GM12878 (cell line): ENCODE measurements at regions not wholly inside any gene's neighbourhood (a gene's known extent, or its start where the extent isn't known, plus 50 kb on each side); places are given as distances from the start of the nearest gene placed in this dataset.

ENCODE experiments used
- ATAC-seq: fragments of 200-7000 bp; cut with Tn5 transposase; 3 replicates; pipeline ENCODE4 v1.9.1; 2020; ENCODE audit warnings: mild to moderate bottlenecking, moderate library complexity
- BruUV-seq: library from RNA; stranded (reverse); fragments of 400-500 nt; replicated peaks from 2 replicates; lab custom pipeline; 2021; lab: Mats Ljungman, UMichigan
- CTCF ChIA-PET: fragments of 300-600 bp; sonication (Branson Sonifier 250); formaldehyde crosslinking; extraction: SDS; loops from one replicate; lab custom pipeline; 2021; ENCODE audit warnings: inconsistent platforms; lab: Yijun Ruan, JAX
- POLR2A ChIA-PET: fragments of 350-600 bp; formaldehyde crosslinking; extraction: SDS; loops from one replicate; lab custom pipeline; 2021; ENCODE audit warnings: inconsistent platforms; lab: Charles Lee
- RAD21 ChIA-PET: fragments of 300-600 bp; sonication (Branson Sonifier 250); formaldehyde crosslinking; loops from one replicate; lab custom pipeline; 2023; ENCODE audit warnings: antibody characterized with exemption; ENCODE audit not compliant: unreplicated experiment; lab: Charles Lee
- SMC1A ChIA-PET: fragments of 300-600 bp; sonication (Branson Sonifier 250); formaldehyde crosslinking; loops from one replicate; lab custom pipeline; 2023; ENCODE audit not compliant: unreplicated experiment, uncharacterized antibody; lab: Charles Lee
- DNase-seq: peaks from one replicate; pipeline ENCODE4 v3.0.0-alpha.2; 2011; ENCODE audit warnings: low read depth, low spot score
- FAIRE-seq: peaks from 3 replicates; lab custom pipeline; 2011; peaks lifted over from hg19 to GRCh38; lab: Jason Lieb, UNC
- H2AFZ ChIP-seq: 2 replicates; pipeline ENCODE4 v1.6.0; 2011; ENCODE audit warnings: low read depth, low read length, control low read depth; ENCODE audit not compliant: control insufficient read depth
- H3K27ac ChIP-seq: 2 replicates; pipeline ENCODE4 v1.5.1; 2011; ENCODE audit warnings: control low read depth; ENCODE audit not compliant: control insufficient read depth, insufficient read depth
- H3K27me3 ChIP-seq, 2 experiments: replicated peaks in 1 of 2; 2 replicates each; pipeline versions ENCODE4 v1.6.0 to v1.6.1; 2011; ENCODE audit warnings: low read length in 1 of 2; ENCODE audit not compliant: control insufficient read depth in 2 of 2, insufficient read depth in 2 of 2
- H3K36me3 ChIP-seq, 2 experiments: 2 replicates each; pipeline ENCODE4 v1.5.1; 2011; ENCODE audit warnings: low read length in 1 of 2; ENCODE audit not compliant: control insufficient read depth in 2 of 2, insufficient read depth in 2 of 2
- H3K4me1 ChIP-seq: 2 replicates; pipeline ENCODE4 v1.6.1; 2011; ENCODE audit warnings: mild to moderate bottlenecking, low read length, moderate library complexity, mixed read lengths; ENCODE audit not compliant: control insufficient read depth, insufficient read depth
- H3K4me2 ChIP-seq: 2 replicates; pipeline ENCODE4 v1.6.0; 2011; ENCODE audit warnings: control low read depth; ENCODE audit not compliant: control insufficient read depth, insufficient read depth
- H3K4me3 ChIP-seq: fragments of 200-600 bp; sonication (generic); 2 replicates; pipeline ENCODE4 v1.5.1; 2016
- H3K79me2 ChIP-seq: 2 replicates; pipeline ENCODE4 v1.6.0; 2011; ENCODE audit warnings: low read length; ENCODE audit not compliant: control insufficient read depth, insufficient read depth
- H3K9ac ChIP-seq: 2 replicates; pipeline ENCODE4 v1.8.0; 2011; ENCODE audit warnings: low read length, control low read depth, mixed read lengths; ENCODE audit not compliant: control insufficient read depth, insufficient read depth
- H3K9me3 ChIP-seq: replicated peaks from 3 replicates; pipeline ENCODE4 v1.5.1; 2011; ENCODE audit warnings: mild to moderate bottlenecking, low read length; ENCODE audit not compliant: control insufficient read depth, insufficient read depth
- H4K20me1 ChIP-seq: 2 replicates; pipeline ENCODE4 v1.6.0; 2011; ENCODE audit not compliant: control insufficient read depth, insufficient read depth
- ATF2 ChIP-seq: IDR thresholded peaks from 2 replicates; pipeline ENCODE4 v1.6.1; 2012; ENCODE audit warnings: low read length, inconsistent platforms
- CHD1 ChIP-seq: IDR thresholded peaks from 2 replicates; pipeline ENCODE4 v1.6.1; 2012; ENCODE audit warnings: low read depth, low read length, improper control_type of control experiment
- DPF2 ChIP-seq: fragments of 450-650 bp; IDR thresholded peaks from 2 replicates; pipeline ENCODE4 v1.6.1; 2017; ENCODE audit warnings: mild to moderate bottlenecking
- KDM1A ChIP-seq: fragments of 200-600 bp; sonication (generic); IDR thresholded peaks from 2 replicates; pipeline ENCODE4 v1.6.1; 2016; ENCODE audit warnings: borderline replicate concordance
- MTA3 ChIP-seq: IDR thresholded peaks from 2 replicates; pipeline ENCODE4 v1.6.1; 2012; ENCODE audit warnings: low read length, inconsistent platforms, borderline replicate concordance
- MYB ChIP-seq: fragments of 150-350 bp; IDR thresholded peaks from 2 replicates; pipeline ENCODE4 v1.6.1; 2014; ENCODE audit warnings: mild to moderate bottlenecking, low read depth, low read length, borderline replicate concordance
- NR2F1 ChIP-seq: fragments of 450-650 bp; conservative IDR thresholded peaks from 2 replicates; pipeline ENCODE4 v1.6.1; 2017; ENCODE audit warnings: mild to moderate bottlenecking
- POLR2AphosphoS5 ChIP-seq: IDR thresholded peaks from 2 replicates; pipeline ENCODE4 v1.6.1; 2011; ENCODE audit warnings: mild to moderate bottlenecking, low read length, inconsistent platforms
- POU2F2 ChIP-seq: IDR thresholded peaks from 3 replicates; pipeline ENCODE4 v1.6.1; 2011; ENCODE audit warnings: low read depth, mild to moderate bottlenecking, low read length, borderline replicate concordance
- RFX5 ChIP-seq: IDR thresholded peaks from 2 replicates; pipeline ENCODE4 v1.6.1; 2011; ENCODE audit warnings: low read depth, low read length, improper control_type of control experiment
- SIN3A ChIP-seq: IDR thresholded peaks from 2 replicates; pipeline ENCODE4 v1.6.1; 2012; ENCODE audit warnings: low read depth, low read length, improper control_type of control experiment
- SKIL ChIP-seq: fragments of 450-650 bp; IDR thresholded peaks from 2 replicates; pipeline ENCODE4 v1.6.1; 2017; ENCODE audit warnings: mild to moderate bottlenecking, low read depth, inconsistent platforms; ENCODE audit not compliant: poor library complexity, severe bottlenecking
- SMARCA5 ChIP-seq: fragments of 450-650 bp; IDR thresholded peaks from 2 replicates; pipeline ENCODE4 v1.6.1; 2017; ENCODE audit warnings: mild to moderate bottlenecking
- STAT3 ChIP-seq: IDR thresholded peaks from 2 replicates; pipeline ENCODE4 v1.6.1; 2011; ENCODE audit warnings: low read depth, low read length, improper control_type of control experiment
- ZBTB11 ChIP-seq: fragments of 450-650 bp; formaldehyde crosslinking; IDR thresholded peaks from 2 replicates; pipeline ENCODE4 v1.5.0; 2022; ENCODE audit warnings: mild to moderate bottlenecking, missing genetic modification characterization
- ZNF217 ChIP-seq: fragments of 450-650 bp; IDR thresholded peaks from 2 replicates; pipeline ENCODE4 v1.6.1; 2017; ENCODE audit warnings: antibody characterized with exemption, mild to moderate bottlenecking
- WGBS: methylation state at CpG from one replicate; pipeline ENCODE4 v1.1.6; 2016; ENCODE audit warnings: low lambda C conversion rate; ENCODE audit not compliant: insufficient replicate concordance, insufficient coverage; ENCODE audit errors: missing lambda C conversion rate; 5-methylcytosine and 5-hydroxymethylcytosine counted together
- in situ Hi-C: fragments of 300-500 bp; cut with MboI; formaldehyde crosslinking; loops from 9 replicates; pipeline ENCODE4 v1.14.3; 2018; ENCODE audit warnings: mixed read lengths
- intact Hi-C: fragments of 100-400 bp; cut with micrococcal nuclease; formaldehyde crosslinking; loops from one replicate; pipeline ENCODE4 v1.14.2; 2022; ENCODE audit not compliant: unreplicated experiment

GRCh38 chr12:53825246-53826081, 73.7 kb upstream of the CISTR start:
- WGBS = 34% methylated on average over 8 of the region's 8 CpGs
- Histone ChIP-seq H3K27ac (no peak overlapping the region), H3K4me3 (no peak overlapping the region), H3K4me2 (no peak overlapping the region), H2AFZ (no peak overlapping the region), H3K9me3 (no peaks in the 10 kb centered on the region), H3K36me3 (no peaks in the 10 kb centered on the region), H3K9ac (no peak overlapping the region), H4K20me1 (no peaks in the 10 kb centered on the region), H3K79me2 (no peaks in the 10 kb centered on the region), H3K4me1 (no peaks in the 10 kb centered on the region), H3K27me3 (peaks cover 0 to 2% of the 10 kb centered on the region in 2 experiments; a peak in 3 of 4 replicates)
- CTCF ChIA-PET = interaction anchor here (0.5 to 1.0 kb wide), 2 partner anchors 41 to 366 kb away, joined by 3 to 5 read pairs; no protein-coding TSS in a partner anchor
- TF ChIP-seq ZNF217 (no peak), ZBTB11 (CRISPR knock-in tag) (no peak), NR2F1 (no peak), RFX5 (no peak), KDM1A (no peak), MYB (no peak), MTA3 (no peak), STAT3 (no peak), SIN3A (no peak), ATF2 (no peak), CHD1 (no peak), SKIL (no peak), POU2F2 (no peak), POLR2AphosphoS5 (no peak), SMARCA5 (no peak), DPF2 (no peak)
- SMC1A ChIA-PET = interaction anchor here (1.5 kb wide), 1 partner anchor 42 kb away, joined by 3 read pairs; no protein-coding TSS in a partner anchor
- POLR2A ChIA-PET = no interaction called here
- FAIRE-seq (no peak), ATAC-seq (no peak), DNase-seq (no peak)
- intact Hi-C loops (no loop called here), in situ Hi-C loops (no loop called here)
- no TSS peak for BruUV-seq
- RAD21 ChIA-PET = no interaction called here
